Right cardiac atrium (tissue), 5 donors: ENCODE measurements at regions not wholly inside any gene's neighbourhood (a gene's known extent, or its start where the extent isn't known, plus 50 kb on each side); places are given as distances from the start of the nearest gene placed in this dataset.

Source experiments
- ATAC-seq, 2 donors: fragments of 200-7000 bp; cut with Tn5 transposase; one replicate each; pipeline versions ENCODE4 v1.8.0 to v1.9.1; 2020; ENCODE audit warnings: moderate library complexity in 2 of 2, mild to moderate bottlenecking in 1 of 2
- DNase-seq, 3 donors: peaks; one replicate each; pipeline ENCODE4 v3.0.0-alpha.2; 2020
- H3K27ac ChIP-seq: one replicate; pipeline ENCODE4 v1.5.1; 2013; ENCODE audit warnings: mild to moderate bottlenecking, low read length, control low read depth, moderate library complexity
- H3K27me3 ChIP-seq: one replicate; pipeline ENCODE4 v1.6.1; 2013; ENCODE audit not compliant: control insufficient read depth, insufficient read depth
- H3K4me1 ChIP-seq: one replicate; pipeline ENCODE4 v1.6.1; 2013; ENCODE audit warnings: low read length; ENCODE audit not compliant: control insufficient read depth, insufficient read depth
- H3K4me3 ChIP-seq: one replicate; pipeline ENCODE4 v1.5.1; 2013; ENCODE audit warnings: low read length, control low read depth
- H3K9me3 ChIP-seq: one replicate; pipeline ENCODE4 v1.6.1; 2013; ENCODE audit warnings: low read length; ENCODE audit not compliant: control insufficient read depth
- WGBS: extraction: QIAGEN DNeasy Blood & Tissue Kit; methylation state at CpG from one replicate; pipeline ENCODE4 v1.1.7; 2013; 5-methylcytosine and 5-hydroxymethylcytosine counted together
- intact Hi-C, 4 donors: fragments of 100-400 bp; cut with DNase I; formaldehyde crosslinking; loops; one replicate each; pipeline versions ENCODE4 v1.11.0 to v1.14.0; 2022 to 2023
- donor health status: healthy with polysubstance abuse.
- donor health status: DM: no; HTN: yes; CAD: no.
- donor health status: DM: no; HTN: no; CAD: no.
- donor health status: DM: no; HTN: yes; CAD: no; lungs with severe emphysema.
- donor health status: DM: yes; HTN: yes; CAD: no.

- H3K4me1 ChIP-seq, result no peaks in the 10 kb centered on the region
- no peaks in the 10 kb centered on the region for H3K27me3 ChIP-seq
- H3K27ac ChIP-seq, result no peak overlapping the region
- H3K4me3 ChIP-seq, result no peak overlapping the region
- DNase-seq, result no peak
- intact Hi-C loops, result no loop called here
- no peaks in the 10 kb centered on the region for H3K9me3 ChIP-seq
- ATAC-seq, result no peak
Measured at GRCh38 chr2:204049635-204050034, 113.1 kb downstream of the ICOS start.

GRCh38 chr2:204050681-204051080 is 114.1 kb downstream of the ICOS start:
- DNase-seq, result no peak
- Histone ChIP-seq H3K27me3 (no peaks in the 10 kb centered on the region), H3K4me1 (no peaks in the 10 kb centered on the region), H3K9me3 (no peaks in the 10 kb centered on the region), H3K4me3 (no peak overlapping the region), H3K27ac (no peak overlapping the region)
- 70% methylated on average over 5 of the region's 5 CpGs for WGBS
- intact Hi-C loops, result no loop called here
- ATAC-seq, result no peak

GRCh38 chr2:204051476-204051875 is 114.9 kb downstream of the ICOS start:
- H3K4me1 ChIP-seq, result no peaks in the 10 kb centered on the region
- no peak overlapping the region for H3K27ac ChIP-seq
- H3K9me3 ChIP-seq, result no peaks in the 10 kb centered on the region
- intact Hi-C loops, result no loop called here
- H3K27me3 ChIP-seq, result no peaks in the 10 kb centered on the region
- WGBS, result 89% methylated on average over 4 of the region's 4 CpGs
- DNase-seq (no peak), ATAC-seq (no peak)
- no peak overlapping the region for H3K4me3 ChIP-seq

DNA sequence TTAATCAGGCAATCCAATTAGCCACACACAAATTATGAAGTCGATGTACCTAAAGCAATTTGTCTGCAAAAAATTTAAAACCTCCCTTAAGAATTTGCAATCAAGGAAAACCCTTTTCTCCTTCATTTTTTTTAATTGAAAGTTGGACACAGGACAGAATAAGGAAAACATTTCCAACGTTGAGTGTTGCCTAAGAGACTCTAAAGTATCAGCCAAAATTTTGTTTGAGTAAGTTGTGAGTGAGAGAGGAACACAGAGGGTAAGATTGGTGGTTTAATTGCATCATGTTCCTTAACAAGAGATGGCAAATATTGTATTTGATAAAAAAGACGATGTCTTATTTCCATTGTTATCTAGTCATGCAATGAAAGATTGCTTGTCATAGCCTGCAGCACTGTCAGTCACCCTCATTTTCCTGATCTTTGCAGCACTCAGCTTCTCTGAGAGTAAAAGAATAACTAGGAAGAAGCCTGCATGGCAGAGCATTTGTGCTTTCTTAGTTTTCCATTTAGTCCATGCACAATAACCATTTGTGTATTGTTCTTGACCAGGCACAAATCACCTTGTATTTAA is 115.5 kb downstream of the ICOS start:
- Histone ChIP-seq H3K27ac (no peak overlapping the region), H3K9me3 (no peaks in the 10 kb centered on the region), H3K27me3 (no peaks in the 10 kb centered on the region), H3K4me3 (no peak overlapping the region), H3K4me1 (no peaks in the 10 kb centered on the region)
- WGBS, result 40% methylated on average over 3 of the region's 3 CpGs
- DNase-seq (no peak), ATAC-seq (no peak)
- intact Hi-C loops, result no loop called here

GRCh38 chr2:204059016-204059415 is 122.5 kb downstream of the ICOS start:
- no peak for DNase-seq
- WGBS, result 68% methylated on average over 5 of the region's 5 CpGs
- no peak overlapping the region for H3K27ac ChIP-seq
- intact Hi-C loops, result no loop called here
- no peak overlapping the region for H3K4me3 ChIP-seq
- no peaks in the 10 kb centered on the region for H3K27me3 ChIP-seq
- H3K4me1 ChIP-seq, result no peaks in the 10 kb centered on the region
- H3K9me3 ChIP-seq, result no peaks in the 10 kb centered on the region
- ATAC-seq, result no peak

DNA sequence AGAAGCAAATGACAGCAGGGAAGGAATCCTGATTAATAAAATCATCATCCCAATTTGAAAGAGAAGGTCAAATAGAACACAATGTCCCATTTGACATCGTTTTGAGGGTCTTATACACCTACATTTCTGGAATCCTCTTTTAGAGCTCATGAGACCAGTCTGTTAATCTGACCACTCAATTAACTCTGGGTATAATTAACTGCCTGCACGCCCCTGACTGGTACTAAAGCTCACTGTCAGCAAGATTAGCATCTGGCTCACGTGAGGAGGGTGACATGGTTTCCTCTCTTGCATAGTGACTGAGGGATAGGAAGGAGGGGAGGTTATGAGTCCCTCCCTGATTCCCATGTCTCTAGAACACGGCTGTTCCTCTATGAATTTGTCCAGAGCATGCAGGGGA is 124.3 kb downstream of the ICOS start:
- ATAC-seq (no peak), DNase-seq (no peak)
- H3K9me3 ChIP-seq, result no peaks in the 10 kb centered on the region
- no peaks in the 10 kb centered on the region for H3K4me1 ChIP-seq
- H3K27ac ChIP-seq, result no peak overlapping the region
- H3K27me3 ChIP-seq, result no peaks in the 10 kb centered on the region
- WGBS, result 47% methylated on average over 4 of the region's 4 CpGs
- intact Hi-C loops, result no loop called here
- no peak overlapping the region for H3K4me3 ChIP-seq

DNA sequence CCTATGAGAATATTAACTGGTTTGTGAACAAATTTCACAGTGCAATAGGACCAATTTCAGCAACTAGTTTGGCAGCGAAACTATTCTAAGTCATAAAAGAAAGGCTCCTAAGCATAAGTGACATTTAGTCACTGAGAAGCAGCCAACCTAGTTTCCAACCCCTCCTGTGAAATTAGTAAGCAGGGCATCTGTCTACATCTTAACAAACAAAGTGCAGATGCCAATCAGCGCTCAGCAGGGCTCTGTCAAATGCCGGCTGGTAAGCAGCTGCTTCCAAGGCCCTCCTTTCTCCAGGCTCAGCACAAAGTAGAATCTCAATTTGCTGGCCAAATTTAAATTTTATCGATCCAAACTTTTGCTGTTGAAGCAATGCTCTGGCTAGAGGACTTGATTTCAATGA is 124.7 kb downstream of the ICOS start:
- no peaks in the 10 kb centered on the region for H3K4me1 ChIP-seq
- ATAC-seq (no peak), DNase-seq (no peak)
- H3K9me3 ChIP-seq, result no peaks in the 10 kb centered on the region
- H3K4me3 ChIP-seq, result no peak overlapping the region
- H3K27ac ChIP-seq, result no peak overlapping the region
- intact Hi-C loops, result no loop called here
- H3K27me3 ChIP-seq, result no peaks in the 10 kb centered on the region
- 74% methylated on average over 4 of the region's 4 CpGs for WGBS

- H3K27me3 ChIP-seq, result no peaks in the 10 kb centered on the region
- H3K27ac ChIP-seq, result no peak overlapping the region
- no peak for ATAC-seq
- H3K4me3 ChIP-seq, result no peak overlapping the region
- intact Hi-C loops, result no loop called here
- no peaks in the 10 kb centered on the region for H3K9me3 ChIP-seq
- DNase-seq, result no peak
- no peaks in the 10 kb centered on the region for H3K4me1 ChIP-seq
- 95% methylated on average over 5 of the region's 5 CpGs for WGBS
Measured at GRCh38 chr2:204064119-204064518, 127.6 kb downstream of the ICOS start.

GRCh38 chr2:204065566-204065965 is 129.0 kb downstream of the ICOS start:
- intact Hi-C loops, result no loop called here
- ATAC-seq (no peak), DNase-seq (no peak)
- H3K4me3 ChIP-seq, result no peak overlapping the region
- WGBS, result 53% methylated on average over 3 of the region's 3 CpGs
- H3K9me3 ChIP-seq, result no peaks in the 10 kb centered on the region
- H3K27me3 ChIP-seq, result no peaks in the 10 kb centered on the region
- H3K4me1 ChIP-seq, result no peaks in the 10 kb centered on the region
- no peak overlapping the region for H3K27ac ChIP-seq

- ATAC-seq, result no peak
- Histone ChIP-seq H3K27ac (no peak overlapping the region), H3K27me3 (no peaks in the 10 kb centered on the region), H3K4me3 (no peak overlapping the region), H3K4me1 (no peaks in the 10 kb centered on the region), H3K9me3 (no peaks in the 10 kb centered on the region)
- WGBS, result 70% methylated on average over 1 of the region's 1 CpG
- DNase-seq, result no peak
- intact Hi-C loops, result no loop called here
Measured at GRCh38 chr2:204066051-204066450, 129.5 kb downstream of the ICOS start.

- H3K27ac ChIP-seq, result no peak overlapping the region
- WGBS, result 55% methylated on average over 7 of the region's 7 CpGs
- H3K4me1 ChIP-seq, result no peaks in the 10 kb centered on the region
- intact Hi-C loops, result no loop called here
- H3K9me3 ChIP-seq, result no peaks in the 10 kb centered on the region
- ATAC-seq, result no peak
- H3K4me3 ChIP-seq, result no peak overlapping the region
- no peaks in the 10 kb centered on the region for H3K27me3 ChIP-seq
- DNase-seq, result no peak
Measured at GRCh38 chr2:204069804-204070203, 133.2 kb downstream of the ICOS start.
